ENCODE measurements at regions not wholly inside any gene's neighbourhood (a gene's known extent, or its start where the extent isn't known, plus 50 kb on each side); places are given as distances from the start of the nearest gene placed in this dataset.

- ChIA-PET CTCF (no interaction called here), POLR2A (no interaction called here)
- Mint-ChIP-seq H3K27me3 (ENCODE audit: low read depth) (no peaks in the 10 kb centered on the region; the same call in 1 of the 2 replicates), H3K36me3 (peaks cover 44% of the 10 kb centered on the region), H3K9me3 (peaks cover 72% of the 10 kb centered on the region), H3K4me1 (no peaks in the 10 kb centered on the region), H3K27ac (no peak overlapping the region), H3K4me3 (no peak overlapping the region)
- no peak for ATAC-seq
- DNase-seq (ENCODE audit: low spot score) = no peak
- TF ChIP-seq TCF7 (CRISPR knock-in tag; IDR thresholded peaks at IDR 0.05; ENCODE audit: low read depth) (no peak), RORB (CRISPR knock-in tag; IDR thresholded peaks at IDR 0.05) (no peak), GRHL2 (CRISPR knock-in tag; IDR thresholded peaks at IDR 0.05; ENCODE audit: insufficient replicate concordance, severe bottlenecking) (no peak), NFATC4 (CRISPR knock-in tag; IDR thresholded peaks at IDR 0.05) (no peak), NFYB (CRISPR knock-in tag; conservative IDR thresholded peaks at IDR 0.05; ENCODE audit: low read depth) (no peak), HMGXB4 (CRISPR knock-in tag; IDR thresholded peaks at IDR 0.05) (no peak), SMAD4 (CRISPR knock-in tag; IDR thresholded peaks at IDR 0.05) (no peak), ZNF423 (CRISPR knock-in tag; IDR thresholded peaks at IDR 0.05) (no peak), E2F4 (CRISPR knock-in tag; IDR thresholded peaks at IDR 0.05; ENCODE audit: borderline replicate concordance, low read depth) (no peak), CREM (CRISPR knock-in tag; IDR thresholded peaks at IDR 0.05) (no peak), ZNF219 (CRISPR knock-in tag; IDR thresholded peaks at IDR 0.05; ENCODE audit: borderline replicate concordance) (no peak), ZNF532 (CRISPR knock-in tag; IDR thresholded peaks at IDR 0.05; ENCODE audit: borderline replicate concordance) (no peak), ATF6 (CRISPR knock-in tag; IDR thresholded peaks at IDR 0.05) (no peak), JUN (CRISPR knock-in tag; IDR thresholded peaks at IDR 0.05) (no peak), ZNF512 (CRISPR knock-in tag; IDR thresholded peaks at IDR 0.05; ENCODE audit: borderline replicate concordance) (no peak), TP53 (CRISPR knock-in tag; IDR thresholded peaks at IDR 0.05) (no peak), AR (CRISPR knock-in tag; IDR thresholded peaks at IDR 0.05) (no peak), ESRRA (CRISPR knock-in tag; IDR thresholded peaks at IDR 0.05; ENCODE audit: borderline replicate concordance) (no peak)
Observed at GRCh38 chr11:37544491-37544890, 946.5 kb upstream of the RAG2 start.

Measured in WTC11 (cell line).